H9 (cell line): ENCODE measurements at regions not wholly inside any gene's neighbourhood (a gene's known extent, or its start where the extent isn't known, plus 50 kb on each side); places are given as distances from the start of the nearest gene placed in this dataset.

ENCODE experiments used
- DNase-seq: peaks from one replicate; pipeline ENCODE4 v3.0.0-alpha.2; 2017
- H2AFZ ChIP-seq: one replicate; pipeline ENCODE4 v1.6.1; 2013; ENCODE audit warnings: mild to moderate bottlenecking, low read length, control low read depth, moderate library complexity
- H2AK5ac ChIP-seq: 2 replicates; pipeline ENCODE4 v1.6.1; 2013; ENCODE audit warnings: low read length, control low read depth, mixed read lengths; ENCODE audit not compliant: insufficient read length
- H2BK120ac ChIP-seq: one replicate; pipeline ENCODE4 v1.6.1; 2013; ENCODE audit warnings: low read depth, mild to moderate bottlenecking, low read length, control low read depth, inconsistent platforms; ENCODE audit not compliant: poor library complexity, severe bottlenecking
- H2BK12ac ChIP-seq: 2 replicates; pipeline ENCODE4 v1.6.1; 2013; ENCODE audit warnings: low read length, control low read depth, mixed read lengths, low read depth; ENCODE audit not compliant: insufficient read length
- H2BK15ac ChIP-seq: 2 replicates; pipeline ENCODE4 v1.6.1; 2013; ENCODE audit warnings: low read depth, low read length, control low read depth
- H2BK20ac ChIP-seq: one replicate; pipeline ENCODE4 v1.6.1; 2013; ENCODE audit warnings: low read depth, mild to moderate bottlenecking, low read length, control low read depth, inconsistent platforms; ENCODE audit not compliant: poor library complexity, severe bottlenecking
- H2BK5ac ChIP-seq: 2 replicates; pipeline ENCODE4 v1.6.1; 2013; ENCODE audit warnings: low read length, control low read depth, mixed read lengths; ENCODE audit not compliant: insufficient read length
- H3K14ac ChIP-seq: 2 replicates; pipeline ENCODE4 v1.6.1; 2013; ENCODE audit warnings: low read length, control low read depth; ENCODE audit not compliant: insufficient read depth
- H3K18ac ChIP-seq: 2 replicates; pipeline ENCODE4 v1.6.1; 2013; ENCODE audit warnings: low read depth, mild to moderate bottlenecking, mixed read lengths, low read length, control low read depth; ENCODE audit not compliant: insufficient read length
- H3K23ac ChIP-seq: 2 replicates; pipeline ENCODE4 v1.6.1; 2013; ENCODE audit warnings: low read length, control low read depth, mixed read lengths, low read depth; ENCODE audit not compliant: insufficient read length
- H3K23me2 ChIP-seq: 2 replicates; pipeline ENCODE4 v1.6.1; 2013; ENCODE audit warnings: low read depth, mild to moderate bottlenecking, mixed read lengths, low read length, control low read depth; ENCODE audit not compliant: insufficient read length, poor library complexity, severe bottlenecking
- H3K27ac ChIP-seq: 2 replicates; pipeline ENCODE4 v1.5.1; 2013; ENCODE audit warnings: low read length, control low read depth, mixed read lengths, low read depth; ENCODE audit not compliant: insufficient read length
- H3K27me3 ChIP-seq: 2 replicates; pipeline ENCODE4 v1.6.1; 2013; ENCODE audit warnings: low read length, control low read depth, inconsistent platforms; ENCODE audit not compliant: insufficient read depth
- H3K4ac ChIP-seq: 2 replicates; pipeline ENCODE4 v1.6.1; 2013; ENCODE audit warnings: low read depth, mild to moderate bottlenecking, control low read depth, inconsistent platforms, low read length, moderate library complexity
- H3K4me1 ChIP-seq: 2 replicates; pipeline ENCODE4 v1.6.1; 2013; ENCODE audit warnings: low read length, control low read depth, inconsistent platforms; ENCODE audit not compliant: insufficient read depth
- H3K4me2 ChIP-seq: 2 replicates; pipeline ENCODE4 v1.6.1; 2013; ENCODE audit warnings: low read length, control low read depth, mixed read lengths; ENCODE audit not compliant: insufficient read length, insufficient read depth
- H3K56ac ChIP-seq: 2 replicates; pipeline ENCODE4 v1.6.1; 2013; ENCODE audit warnings: low read depth, mild to moderate bottlenecking, mixed read lengths, low read length, control low read depth; ENCODE audit not compliant: insufficient read length
- H3K79me1 ChIP-seq: 2 replicates; pipeline ENCODE4 v1.6.1; 2013; ENCODE audit warnings: low read depth, mild to moderate bottlenecking, moderate library complexity, low read length, control low read depth, inconsistent platforms; ENCODE audit not compliant: insufficient read depth, poor library complexity, severe bottlenecking
- H3K79me2 ChIP-seq: 2 replicates; pipeline ENCODE4 v1.6.1; 2013; ENCODE audit warnings: low read length, control low read depth, inconsistent platforms; ENCODE audit not compliant: insufficient read depth
- H3K9ac ChIP-seq: 2 replicates; pipeline ENCODE4 v1.6.1; 2013; ENCODE audit warnings: low read length, control low read depth, mixed read lengths; ENCODE audit not compliant: insufficient read length; ENCODE audit errors: extremely low read depth
- H3K9me3 ChIP-seq: one replicate; pipeline ENCODE4 v1.6.1; 2013; ENCODE audit warnings: low read depth, low read length, inconsistent platforms; ENCODE audit not compliant: control insufficient read depth
- H3T11ph ChIP-seq: one replicate; pipeline ENCODE4 v1.6.1; 2013; ENCODE audit warnings: mild to moderate bottlenecking, low read length, control low read depth, inconsistent platforms
- H4K20me1 ChIP-seq: one replicate; pipeline ENCODE4 v1.6.1; 2013; ENCODE audit not compliant: control insufficient read depth, insufficient read length, insufficient read depth
- H4K5ac ChIP-seq: 2 replicates; pipeline ENCODE4 v1.6.1; 2013; ENCODE audit warnings: low read depth, mild to moderate bottlenecking, mixed read lengths, low read length, control low read depth; ENCODE audit not compliant: insufficient read length
- H4K8ac ChIP-seq: replicated peaks from 2 replicates; pipeline ENCODE4 v1.6.1; 2013; ENCODE audit warnings: low read length, control low read depth, mixed read lengths, low read depth; ENCODE audit not compliant: insufficient read length
- H4K91ac ChIP-seq: 2 replicates; pipeline ENCODE4 v1.6.1; 2013; ENCODE audit warnings: low read depth, mild to moderate bottlenecking, moderate library complexity, mixed read lengths, low read length, control low read depth; ENCODE audit not compliant: insufficient read length
- H3K27ac Mint-ChIP-seq, 3 experiments: 2 replicates in 2 of 3; 3 replicates in 1 of 3; pipeline ENCODE4 v1.8.0; 2020 to 2021; ENCODE audit warnings: mixed read lengths in 3 of 3, mild to moderate bottlenecking in 1 of 3, moderate library complexity in 1 of 3
- H3K27me3 Mint-ChIP-seq: 2 replicates; pipeline ENCODE4 v1.8.0; 2021; ENCODE audit warnings: low read depth, mild to moderate bottlenecking, moderate library complexity, mixed read lengths
- H3K36me3 Mint-ChIP-seq, 3 experiments: 2 replicates in 2 of 3; 3 replicates in 1 of 3; pipeline ENCODE4 v1.8.0; 2020 to 2021; ENCODE audit warnings: low read depth in 3 of 3, mixed read lengths in 3 of 3; ENCODE audit not compliant: insufficient read depth in 1 of 3
- H3K4me1 Mint-ChIP-seq, 2 experiments: 2 replicates each; pipeline ENCODE4 v1.8.0; 2020; ENCODE audit warnings: mixed read lengths in 2 of 2
- H3K4me3 Mint-ChIP-seq, 2 experiments: 2 replicates in 1 of 2; 3 replicates in 1 of 2; pipeline ENCODE4 v1.8.0; 2020 to 2021; ENCODE audit warnings: mild to moderate bottlenecking in 2 of 2, mixed read lengths in 2 of 2, moderate library complexity in 1 of 2
- H3K9me3 Mint-ChIP-seq, 2 experiments: 2 replicates in 1 of 2; 3 replicates in 1 of 2; pipeline ENCODE4 v1.8.0; 2020; ENCODE audit warnings: mild to moderate bottlenecking in 2 of 2, mixed read lengths in 2 of 2, moderate library complexity in 1 of 2
- WGBS: extraction: QIAGEN DNeasy Blood & Tissue Kit; methylation state at CpG from one replicate; pipeline ENCODE4 v1.1.7; 2013; ENCODE audit warnings: missing lambda C conversion rate, low lambda C conversion rate, mixed read lengths; ENCODE audit not compliant: insufficient read length; ENCODE audit errors: extremely low coverage; 5-methylcytosine and 5-hydroxymethylcytosine counted together
- TF ChIP-seq, protein P1 (sequence below): fragments of 200-600 bp; sonication (generic); conservative IDR thresholded peaks from 3 replicates; pipeline ENCODE4 v1.8.0; 2021; ENCODE audit warnings: antibody characterized with exemption, mild to moderate bottlenecking

- Histone ChIP-seq H3K18ac (no peak overlapping the region), H4K20me1 (no peaks in the 10 kb centered on the region), H4K5ac (no peak overlapping the region), H3K9ac (no peak overlapping the region), H3K27ac (no peak overlapping the region), H3K4me1 (no peaks in the 10 kb centered on the region), H3K4me2 (no peak overlapping the region), H3T11ph (no peak overlapping the region), H2BK20ac (no peak overlapping the region), H4K8ac (no peak overlapping the region), H2BK12ac (no peak overlapping the region), H3K27me3 (no peaks in the 10 kb centered on the region), H3K4ac (no peak overlapping the region), H3K56ac (no peak overlapping the region), H2BK15ac (no peak overlapping the region), H3K14ac (no peak overlapping the region), H2BK5ac (no peak overlapping the region), H2AFZ (no peak overlapping the region), H3K23ac (no peak overlapping the region), H2BK120ac (no peak overlapping the region), H2AK5ac (no peak overlapping the region), H3K79me2 (no peaks in the 10 kb centered on the region), H3K79me1 (no peaks in the 10 kb centered on the region), H4K91ac (no peak overlapping the region), H3K9me3 (no peaks in the 10 kb centered on the region), H3K23me2 (no peaks in the 10 kb centered on the region)
- H3K27me3 Mint-ChIP-seq, result no peaks in the 10 kb centered on the region
- H3K4me1 Mint-ChIP-seq, result no peaks in the 10 kb centered on the region
- WGBS, result 100% methylated on average over 1 of the region's 2 CpGs
- H3K27ac Mint-ChIP-seq, result no peak overlapping the region
- TF ChIP-seq, protein P1, sequence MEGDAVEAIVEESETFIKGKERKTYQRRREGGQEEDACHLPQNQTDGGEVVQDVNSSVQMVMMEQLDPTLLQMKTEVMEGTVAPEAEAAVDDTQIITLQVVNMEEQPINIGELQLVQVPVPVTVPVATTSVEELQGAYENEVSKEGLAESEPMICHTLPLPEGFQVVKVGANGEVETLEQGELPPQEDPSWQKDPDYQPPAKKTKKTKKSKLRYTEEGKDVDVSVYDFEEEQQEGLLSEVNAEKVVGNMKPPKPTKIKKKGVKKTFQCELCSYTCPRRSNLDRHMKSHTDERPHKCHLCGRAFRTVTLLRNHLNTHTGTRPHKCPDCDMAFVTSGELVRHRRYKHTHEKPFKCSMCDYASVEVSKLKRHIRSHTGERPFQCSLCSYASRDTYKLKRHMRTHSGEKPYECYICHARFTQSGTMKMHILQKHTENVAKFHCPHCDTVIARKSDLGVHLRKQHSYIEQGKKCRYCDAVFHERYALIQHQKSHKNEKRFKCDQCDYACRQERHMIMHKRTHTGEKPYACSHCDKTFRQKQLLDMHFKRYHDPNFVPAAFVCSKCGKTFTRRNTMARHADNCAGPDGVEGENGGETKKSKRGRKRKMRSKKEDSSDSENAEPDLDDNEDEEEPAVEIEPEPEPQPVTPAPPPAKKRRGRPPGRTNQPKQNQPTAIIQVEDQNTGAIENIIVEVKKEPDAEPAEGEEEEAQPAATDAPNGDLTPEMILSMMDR, result no peak
- H3K36me3 Mint-ChIP-seq, result peaks cover 0 to 2% (median 1%) of the 10 kb centered on the region in 3 experiments; a peak in 2 of 7 replicates
- peaks cover 8 to 13% of the 10 kb centered on the region in 2 experiments for H3K9me3 Mint-ChIP-seq
- no peak for DNase-seq
- H3K4me3 Mint-ChIP-seq, result no peak overlapping the region
Observed at GRCh38 chr6:82521861-82522260, 158.2 kb downstream of the TPBG start.
